Body of pancreas (tissue), 4 donors: ENCODE measurements at regions not wholly inside any gene's neighbourhood (a gene's known extent, or its start where the extent isn't known, plus 50 kb on each side); places are given as distances from the start of the nearest gene placed in this dataset.

Experiments
- CTCF ChIP-seq, 7 experiments: fragments of 450-650 bp in 4 of 7; fragments of 200-600 bp in 3 of 7; sonication (generic) in 3 of 7; IDR thresholded peaks; one replicate each; pipeline ENCODE4 v1.5.1; 2016 to 2019; ENCODE audit warnings: antibody characterized with exemption in 7 of 7
- POLR2A ChIP-seq, 3 donors: fragments of 450-650 bp; IDR thresholded peaks; one replicate each; pipeline ENCODE4 v1.6.1; 2016; ENCODE audit warnings: antibody characterized with exemption in 3 of 3, mild to moderate bottlenecking in 2 of 3

- TF ChIP-seq CTCF (IDR thresholded peaks at IDR 0.05) (no peak), POLR2A (IDR thresholded peaks at IDR 0.05) (no peak)
Measured at GRCh38 chr3:191628571-191628970, 167.6 kb downstream of the PYDC2 start.
